ENCODE measurements at regions not wholly inside any gene's neighbourhood (a gene's known extent, or its start where the extent isn't known, plus 50 kb on each side); places are given as distances from the start of the nearest gene placed in this dataset.

DNA sequence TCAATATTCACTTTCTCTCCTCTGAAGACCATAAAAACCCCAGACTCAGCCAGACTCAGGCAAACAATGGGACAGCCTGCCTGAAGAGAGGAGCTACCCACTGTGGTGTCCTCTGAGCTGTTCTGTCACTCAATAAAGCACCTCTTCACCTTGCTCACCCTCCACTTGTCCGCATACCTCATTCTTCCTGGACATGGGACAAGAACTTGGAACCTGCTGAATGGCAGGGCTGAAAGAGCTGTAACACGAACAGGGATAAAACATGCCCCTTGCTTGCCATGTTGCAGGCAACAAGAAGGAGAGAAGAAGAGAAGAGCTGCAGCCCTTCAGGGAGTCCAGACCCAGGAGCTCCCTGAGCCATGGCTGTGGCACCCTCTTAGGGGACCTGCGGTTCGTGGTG is 86.8 kb upstream of the SEMA6A start:
- H3K79me2 ChIP-seq (ENCODE audit: insufficient read depth, low read length), result no peaks in the 10 kb centered on the region
- H3K14ac ChIP-seq (ENCODE audit: insufficient read depth, low read length), result no peak overlapping the region
- H3K27me3 Mint-ChIP-seq (ENCODE audit: low read depth), result no peaks in the 10 kb centered on the region; the same call in 1 of the 2 replicates
- no peak overlapping the region for H2BK15ac ChIP-seq (ENCODE audit: low read depth, low read length)
- H2BK5ac ChIP-seq (ENCODE audit: insufficient read length, low read length), result no peak overlapping the region
- no peak overlapping the region for H3K4ac ChIP-seq (ENCODE audit: low read depth, low read length)
- H3K4me3 Mint-ChIP-seq, result no peak overlapping the region; a peak in 1 of 5 replicates
- peaks cover 7 to 16% (median 10%) of the 10 kb centered on the region in 3 experiments for H3K36me3 Mint-ChIP-seq (ENCODE audit: insufficient read depth in 1 of 3, low read depth in 3 of 3)
- TF ChIP-seq, protein P1, sequence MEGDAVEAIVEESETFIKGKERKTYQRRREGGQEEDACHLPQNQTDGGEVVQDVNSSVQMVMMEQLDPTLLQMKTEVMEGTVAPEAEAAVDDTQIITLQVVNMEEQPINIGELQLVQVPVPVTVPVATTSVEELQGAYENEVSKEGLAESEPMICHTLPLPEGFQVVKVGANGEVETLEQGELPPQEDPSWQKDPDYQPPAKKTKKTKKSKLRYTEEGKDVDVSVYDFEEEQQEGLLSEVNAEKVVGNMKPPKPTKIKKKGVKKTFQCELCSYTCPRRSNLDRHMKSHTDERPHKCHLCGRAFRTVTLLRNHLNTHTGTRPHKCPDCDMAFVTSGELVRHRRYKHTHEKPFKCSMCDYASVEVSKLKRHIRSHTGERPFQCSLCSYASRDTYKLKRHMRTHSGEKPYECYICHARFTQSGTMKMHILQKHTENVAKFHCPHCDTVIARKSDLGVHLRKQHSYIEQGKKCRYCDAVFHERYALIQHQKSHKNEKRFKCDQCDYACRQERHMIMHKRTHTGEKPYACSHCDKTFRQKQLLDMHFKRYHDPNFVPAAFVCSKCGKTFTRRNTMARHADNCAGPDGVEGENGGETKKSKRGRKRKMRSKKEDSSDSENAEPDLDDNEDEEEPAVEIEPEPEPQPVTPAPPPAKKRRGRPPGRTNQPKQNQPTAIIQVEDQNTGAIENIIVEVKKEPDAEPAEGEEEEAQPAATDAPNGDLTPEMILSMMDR (conservative IDR thresholded peaks at IDR 0.05), result no peak
- no peak overlapping the region for H2AK5ac ChIP-seq (ENCODE audit: insufficient read length, low read length)
- no peak for DNase-seq
- H3K4me1 Mint-ChIP-seq, result peaks cover 6 to 8% of the 10 kb centered on the region in 2 experiments
- H3K9me3 Mint-ChIP-seq, result peaks cover 10 to 11% of the 10 kb centered on the region in 2 experiments
- no peak overlapping the region for H2BK20ac ChIP-seq (ENCODE audit: low read depth, low read length, poor library complexity, severe bottlenecking)
- 0 out of 2 replicates have a peak, but pooled peaks cover 3% of the 10 kb centered on the region for H3K4me1 ChIP-seq (ENCODE audit: insufficient read depth, low read length)
- H4K5ac ChIP-seq (ENCODE audit: insufficient read length, low read depth, low read length), result no peak overlapping the region
- no peak overlapping the region for H2BK120ac ChIP-seq (ENCODE audit: low read depth, low read length, poor library complexity, severe bottlenecking)
- peaks cover 14% of the 10 kb centered on the region for H3K9me3 ChIP-seq (ENCODE audit: control insufficient read depth, low read depth, low read length)
- no peaks in the 10 kb centered on the region for H4K20me1 ChIP-seq (ENCODE audit: control insufficient read depth, insufficient read depth, insufficient read length)
- H3K27ac ChIP-seq (ENCODE audit: insufficient read length, low read depth, low read length), result no peak overlapping the region
- H3K79me1 ChIP-seq (ENCODE audit: insufficient read depth, low read depth, low read length, poor library complexity, severe bottlenecking), result no peaks in the 10 kb centered on the region
- H3K56ac ChIP-seq (ENCODE audit: insufficient read length, low read depth, low read length), result no peak overlapping the region
- H3K27me3 ChIP-seq (ENCODE audit: insufficient read depth, low read length), result no peaks in the 10 kb centered on the region; the same call in 1 of the 2 replicates
- H3K18ac ChIP-seq (ENCODE audit: insufficient read length, low read depth, low read length), result no peak overlapping the region
- H4K8ac ChIP-seq (replicated peaks; ENCODE audit: insufficient read length, low read depth, low read length), result no peak overlapping the region
- no peak overlapping the region for H3K27ac Mint-ChIP-seq
- WGBS (ENCODE audit: extremely low coverage, insufficient read length, low lambda C conversion rate), result no CpG with 5 or more reads among the region's 4 CpGs
- no peak overlapping the region for H4K91ac ChIP-seq (ENCODE audit: insufficient read length, low read depth, low read length)
- H3K23me2 ChIP-seq (ENCODE audit: insufficient read length, low read depth, low read length, poor library complexity, severe bottlenecking), result no peaks in the 10 kb centered on the region
- no peak overlapping the region for H3K9ac ChIP-seq (ENCODE audit: extremely low read depth, insufficient read length, low read length)
- H3K4me2 ChIP-seq (ENCODE audit: insufficient read depth, insufficient read length, low read length), result no peak overlapping the region
- H3T11ph ChIP-seq (ENCODE audit: low read length), result no peak overlapping the region
- no peak overlapping the region for H2AFZ ChIP-seq (ENCODE audit: low read length)
- no peak overlapping the region for H2BK12ac ChIP-seq (ENCODE audit: insufficient read length, low read depth, low read length)
- no peak overlapping the region for H3K23ac ChIP-seq (ENCODE audit: insufficient read length, low read depth, low read length)
